ENCODE measurements at regions not wholly inside any gene's neighbourhood (a gene's known extent, or its start where the extent isn't known, plus 50 kb on each side); places are given as distances from the start of the nearest gene placed in this dataset.

- in situ Hi-C loops (cut with MboI; ENCODE audit: low sequenced_read_pairs), result no loop called here
These were observed 97.8 kb downstream of the ZNF674 start for GRCh38 chrX:46447384-46447783.

- in situ Hi-C loops (cut with MboI; ENCODE audit: low sequenced_read_pairs), result no loop called here
These were observed 98.4 kb downstream of the ZNF674 start for GRCh38 chrX:46446727-46447378.

- in situ Hi-C loops (cut with MboI; ENCODE audit: low sequenced_read_pairs), result no loop called here
These were observed 101.2 kb downstream of the ZNF674 start for GRCh38 chrX:46444011-46444410.

GRCh38 chrX:46436744-46437143 is 108.5 kb downstream of the ZNF674 start:
- in situ Hi-C loops (cut with MboI; ENCODE audit: low sequenced_read_pairs), result no loop called here

- in situ Hi-C loops (cut with MboI; ENCODE audit: low sequenced_read_pairs), result no loop called here
These were observed 111.3 kb downstream of the ZNF674 start for GRCh38 chrX:46433892-46434291.

GRCh38 chrX:46408553-46409407 is 136.4 kb downstream of the ZNF674 start:
- in situ Hi-C loops (cut with MboI; ENCODE audit: low sequenced_read_pairs), result no loop called here

- in situ Hi-C loops (cut with MboI; ENCODE audit: low sequenced_read_pairs), result no loop called here
These were observed 137.5 kb downstream of the ZNF674 start for GRCh38 chrX:46407753-46408130.

- in situ Hi-C loops (cut with MboI; ENCODE audit: low sequenced_read_pairs), result no loop called here
These were observed 138.0 kb downstream of the ZNF674 start for GRCh38 chrX:46407036-46407752.

GRCh38 chrX:46404774-46405173 is 140.4 kb downstream of the ZNF674 start:
- in situ Hi-C loops (cut with MboI; ENCODE audit: low sequenced_read_pairs), result no loop called here

GRCh38 chrX:46400530-46401443 is 144.4 kb downstream of the ZNF674 start:
- in situ Hi-C loops (cut with MboI; ENCODE audit: low sequenced_read_pairs), result no loop called here

- in situ Hi-C loops (cut with MboI; ENCODE audit: low sequenced_read_pairs), result loop anchor here (25.0 kb wide), 1 partner anchor 887 kb away; no protein-coding TSS in a partner anchor
These were observed 146.3 kb downstream of the ZNF674 start for GRCh38 chrX:46398874-46399273.

- in situ Hi-C loops (cut with MboI; ENCODE audit: low sequenced_read_pairs), result loop anchor here (25.0 kb wide), 1 partner anchor 886 kb away; no protein-coding TSS in a partner anchor
These were observed 147.1 kb downstream of the ZNF674 start for GRCh38 chrX:46398126-46398525.

- in situ Hi-C loops (cut with MboI; ENCODE audit: low sequenced_read_pairs), result loop anchor here (25.0 kb wide), 1 partner anchor 874 kb away; no protein-coding TSS in a partner anchor
These were observed 158.7 kb downstream of the ZNF674 start for GRCh38 chrX:46386511-46386910.

- in situ Hi-C loops (cut with MboI; ENCODE audit: low sequenced_read_pairs), result loop anchor here (25.0 kb wide), 1 partner anchor 871 kb away; no protein-coding TSS in a partner anchor
These were observed 162.2 kb downstream of the ZNF674 start for GRCh38 chrX:46383006-46383405.

GRCh38 chrX:46382595-46382994 is 162.6 kb downstream of the ZNF674 start:
- in situ Hi-C loops (cut with MboI; ENCODE audit: low sequenced_read_pairs), result loop anchor here (25.0 kb wide), 1 partner anchor 870 kb away; no protein-coding TSS in a partner anchor

GRCh38 chrX:46381630-46382029 is 163.6 kb downstream of the ZNF674 start:
- in situ Hi-C loops (cut with MboI; ENCODE audit: low sequenced_read_pairs), result loop anchor here (25.0 kb wide), 1 partner anchor 869 kb away; no protein-coding TSS in a partner anchor

- in situ Hi-C loops (cut with MboI; ENCODE audit: low sequenced_read_pairs), result loop anchor here (25.0 kb wide), 1 partner anchor 868 kb away; no protein-coding TSS in a partner anchor
These were observed 165.0 kb downstream of the ZNF674 start for GRCh38 chrX:46380148-46380752.

GRCh38 chrX:46376246-46376885 is 168.9 kb downstream of the ZNF674 start:
- in situ Hi-C loops (cut with MboI; ENCODE audit: low sequenced_read_pairs), result loop anchor here (25.0 kb wide), 1 partner anchor 864 kb away; no protein-coding TSS in a partner anchor

GRCh38 chrX:46375831-46376230 is 169.4 kb downstream of the ZNF674 start:
- in situ Hi-C loops (cut with MboI; ENCODE audit: low sequenced_read_pairs), result loop anchor here (25.0 kb wide), 1 partner anchor 864 kb away; no protein-coding TSS in a partner anchor

Measured in HL-60/S4 (cell line).